A549 (cell line): ENCODE measurements at regions not wholly inside any gene's neighbourhood (a gene's known extent, or its start where the extent isn't known, plus 50 kb on each side); places are given as distances from the start of the nearest gene placed in this dataset.

ENCODE experiments used
- ATAC-seq, 2 experiments: fragments of 200-7000 bp in 1 of 2; fragments of >200 bp in 1 of 2; cut with Nextera tagmentation in 1 of 2; cut with Tn5 transposase in 1 of 2; 3 replicates each; pipeline versions ENCODE4 v1.8.0 to v1.9.1; 2018 to 2020; ENCODE audit warnings: mild to moderate bottlenecking in 1 of 2, moderate library complexity in 1 of 2
- CTCF ChIA-PET: fragments of 300-600 bp; sonication (Branson Sonifier 250); formaldehyde crosslinking; extraction: SDS; loops from one replicate; lab custom pipeline; 2021; ENCODE audit warnings: antibody characterized with exemption, inconsistent platforms; lab: Yijun Ruan, JAX
- POLR2A ChIA-PET: fragments of 350-600 bp; formaldehyde crosslinking; extraction: SDS; loops from one replicate; lab custom pipeline; 2021; ENCODE audit warnings: antibody characterized with exemption, inconsistent platforms; lab: Yijun Ruan, JAX
- DNase-seq, 2 experiments: peaks; one replicate each; pipeline versions ENCODE4 v3.0.0 to v3.0.0-alpha.2; 2011 to 2016; ENCODE audit warnings: low read depth in 1 of 2, low spot score in 1 of 2
- FAIRE-seq: peaks from 2 replicates; lab custom pipeline; 2011; peaks lifted over from hg19 to GRCh38; lab: Jason Lieb, UNC
- H3K27ac ChIP-seq, 2 experiments: fragments of >200 bp; sonication (Bioruptor Twin); formaldehyde crosslinking; 3 replicates each; pipeline ENCODE4 v1.5.1; 2016 to 2017
- H3K4me1 ChIP-seq: fragments of >200 bp; sonication (Bioruptor Twin); formaldehyde crosslinking; 3 replicates; pipeline ENCODE4 v1.6.1; 2016
- H3K4me2 ChIP-seq: fragments of >200 bp; sonication (Bioruptor Twin); formaldehyde crosslinking; 3 replicates; pipeline ENCODE4 v1.6.1; 2016
- H3K4me3 ChIP-seq: fragments of >200 bp; sonication (Bioruptor Twin); formaldehyde crosslinking; 3 replicates; pipeline ENCODE4 v1.5.1; 2016
- H3K9me3 ChIP-seq: fragments of >200 bp; sonication (Bioruptor Twin); formaldehyde crosslinking; 3 replicates; pipeline ENCODE4 v1.6.1; 2016
- CBX8 ChIP-seq: fragments of 200-600 bp; sonication (generic); IDR thresholded peaks from 2 replicates; pipeline ENCODE4 v1.6.1; 2016
- CHD2 ChIP-seq: fragments of 150-350 bp; IDR thresholded peaks from 2 replicates; pipeline ENCODE4 v1.6.1; 2014; ENCODE audit warnings: low read length; ENCODE audit not compliant: partially characterized antibody
- EHMT2 ChIP-seq: fragments of 200-600 bp; sonication (generic); IDR thresholded peaks from 2 replicates; pipeline ENCODE4 v1.6.1; 2016; ENCODE audit warnings: antibody characterized with exemption, low read depth, mild to moderate bottlenecking, moderate library complexity
- FOXS1 ChIP-seq: fragments of 250-450 bp; sonication (Bioruptor Pico); IDR thresholded peaks from 2 replicates; pipeline ENCODE4 v1.5.0; 2020; ENCODE audit warnings: mild to moderate bottlenecking, moderate library complexity
- GATA3 ChIP-seq: IDR thresholded peaks from 2 replicates; pipeline ENCODE4 v1.6.1; 2012; ENCODE audit warnings: borderline replicate concordance
- HDAC2 ChIP-seq: fragments of 200-600 bp; sonication (generic); IDR thresholded peaks from 2 replicates; pipeline ENCODE4 v1.6.1; 2016
- HOXA7 ChIP-seq: fragments of 250-450 bp; sonication (Bioruptor Pico); IDR thresholded peaks from 2 replicates; pipeline ENCODE4 v1.5.0; 2020; ENCODE audit warnings: mild to moderate bottlenecking, moderate library complexity
- HOXB13 ChIP-seq: fragments of 250-450 bp; sonication (Bioruptor Pico); IDR thresholded peaks from 2 replicates; pipeline ENCODE4 v1.5.0; 2020; ENCODE audit warnings: low read depth, mild to moderate bottlenecking, moderate library complexity
- HOXB5 ChIP-seq: fragments of 250-450 bp; sonication (Bioruptor Pico); IDR thresholded peaks from 2 replicates; pipeline ENCODE4 v1.5.0; 2020; ENCODE audit warnings: mild to moderate bottlenecking, moderate library complexity
- JUN ChIP-seq, 2 experiments: fragments of >200 bp; sonication (Bioruptor Twin); formaldehyde crosslinking; IDR thresholded peaks; 2 replicates in 1 of 2; 3 replicates in 1 of 2; pipeline ENCODE4 v1.6.1; 2016 to 2017
- KDM5A ChIP-seq: fragments of 200-600 bp; sonication (generic); IDR thresholded peaks from 2 replicates; pipeline ENCODE4 v1.6.1; 2016; ENCODE audit warnings: antibody characterized with exemption, mild to moderate bottlenecking
- MAZ ChIP-seq: fragments of 150-350 bp; IDR thresholded peaks from 2 replicates; pipeline ENCODE4 v1.6.1; 2014; ENCODE audit warnings: antibody characterized with exemption, low read depth, low read length, borderline replicate concordance
- NFE2L2 ChIP-seq: fragments of 150-350 bp; conservative IDR thresholded peaks from 2 replicates; pipeline ENCODE4 v1.6.1; 2014; ENCODE audit warnings: low read length
- NPAS2 ChIP-seq: fragments of 250-450 bp; sonication (Bioruptor Pico); IDR thresholded peaks from 2 replicates; pipeline ENCODE4 v1.8.0; 2022; ENCODE audit warnings: mild to moderate bottlenecking, moderate library complexity, borderline replicate concordance
- PHF8 ChIP-seq: fragments of 200-600 bp; sonication (generic); IDR thresholded peaks from 2 replicates; pipeline ENCODE4 v1.6.1; 2016; ENCODE audit warnings: low read depth, mild to moderate bottlenecking, antibody characterized with exemption, moderate library complexity, borderline replicate concordance
- POLR2AphosphoS2 ChIP-seq: conservative IDR thresholded peaks from 2 replicates; pipeline ENCODE4 v1.6.1; 2012; ENCODE audit warnings: low read length, improper control_type of control experiment, inconsistent platforms
- RAD21 ChIP-seq, 2 experiments: fragments of >200 bp in 1 of 2; sonication (Bioruptor Twin) in 1 of 2; formaldehyde crosslinking in 1 of 2; IDR thresholded peaks in 1 of 2; conservative IDR thresholded peaks in 1 of 2; 2 replicates in 1 of 2; 3 replicates in 1 of 2; pipeline ENCODE4 v1.6.1; 2012 to 2018; ENCODE audit warnings: inconsistent platforms in 1 of 2
- RARB ChIP-seq: fragments of 250-450 bp; sonication (Bioruptor Pico); IDR thresholded peaks from 2 replicates; pipeline ENCODE4 v1.8.0; 2021; ENCODE audit warnings: mild to moderate bottlenecking, moderate library complexity
- RNF2 ChIP-seq: fragments of 200-600 bp; sonication (generic); IDR thresholded peaks from 2 replicates; pipeline ENCODE4 v1.6.1; 2016; ENCODE audit warnings: low read depth, mild to moderate bottlenecking, antibody characterized with exemption, moderate library complexity, borderline replicate concordance
- SREBF2 ChIP-seq: fragments of 450-650 bp; IDR thresholded peaks from 2 replicates; pipeline ENCODE4 v1.6.1; 2014; ENCODE audit warnings: mild to moderate bottlenecking, moderate library complexity
- TP53 ChIP-seq: fragments of 250-450 bp; sonication (Bioruptor Pico); IDR thresholded peaks from 2 replicates; pipeline ENCODE4 v1.5.0; 2021; ENCODE audit warnings: mild to moderate bottlenecking, moderate library complexity
- ZC3H11A ChIP-seq: fragments of 450-650 bp; IDR thresholded peaks from 2 replicates; pipeline ENCODE4 v1.6.1; 2014; ENCODE audit warnings: antibody characterized with exemption, mild to moderate bottlenecking
- ZNF302 ChIP-seq: fragments of 250-450 bp; sonication (Bioruptor Pico); IDR thresholded peaks from 2 replicates; pipeline ENCODE4 v1.9.0; 2021; ENCODE audit warnings: inconsistent platforms, mild to moderate bottlenecking, moderate library complexity
- WGBS: methylation state at CpG from one replicate; pipeline ENCODE4 v1.1.6; 2017; ENCODE audit errors: missing lambda C conversion rate; 5-methylcytosine and 5-hydroxymethylcytosine counted together
- TF ChIP-seq, protein P1 (sequence below): IDR thresholded peaks from 2 replicates; pipeline ENCODE4 v1.6.1; 2012
- TF ChIP-seq, protein P2 (sequence below): fragments of >200 bp; sonication (Bioruptor Twin); formaldehyde crosslinking; IDR thresholded peaks from 2 replicates; pipeline ENCODE4 v1.6.1; 2016
- TF ChIP-seq, protein P3 (sequence below): fragments of 150-350 bp; IDR thresholded peaks from 2 replicates; pipeline ENCODE4 v1.6.1; 2014; ENCODE audit warnings: low read depth, mild to moderate bottlenecking, low read length
- TF ChIP-seq, protein P4 (sequence below): fragments of 250-450 bp; sonication (Bioruptor Pico); IDR thresholded peaks from 2 replicates; pipeline ENCODE4 v1.5.0; 2020; ENCODE audit warnings: low read depth, mild to moderate bottlenecking, moderate library complexity
- TF ChIP-seq, protein P5 (sequence below): fragments of >200 bp; sonication (Bioruptor Twin); formaldehyde crosslinking; IDR thresholded peaks from 3 replicates; pipeline ENCODE4 v1.6.1; 2016

DNA sequence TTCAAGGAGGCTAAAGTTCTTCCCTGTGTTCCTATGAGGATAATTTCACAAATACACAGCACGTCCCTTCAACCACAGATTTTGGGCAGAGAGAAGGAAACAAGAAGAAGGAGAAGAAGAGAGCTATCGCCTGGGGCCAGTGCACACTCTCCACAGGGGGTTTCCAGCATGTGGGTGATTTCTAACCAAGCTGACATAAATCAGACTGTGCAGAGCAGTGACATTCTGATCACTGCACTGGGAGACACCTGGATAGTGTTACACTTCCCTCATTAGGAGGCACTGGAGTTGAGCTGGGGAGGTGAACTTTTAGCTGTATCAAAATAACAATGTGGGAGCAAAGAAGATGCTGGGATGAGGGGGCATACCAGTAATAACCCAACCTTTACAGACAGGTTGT lies 71.8 kb upstream of the CENPW start:
- DNase-seq, result no peak
- TF ChIP-seq, protein P1, sequence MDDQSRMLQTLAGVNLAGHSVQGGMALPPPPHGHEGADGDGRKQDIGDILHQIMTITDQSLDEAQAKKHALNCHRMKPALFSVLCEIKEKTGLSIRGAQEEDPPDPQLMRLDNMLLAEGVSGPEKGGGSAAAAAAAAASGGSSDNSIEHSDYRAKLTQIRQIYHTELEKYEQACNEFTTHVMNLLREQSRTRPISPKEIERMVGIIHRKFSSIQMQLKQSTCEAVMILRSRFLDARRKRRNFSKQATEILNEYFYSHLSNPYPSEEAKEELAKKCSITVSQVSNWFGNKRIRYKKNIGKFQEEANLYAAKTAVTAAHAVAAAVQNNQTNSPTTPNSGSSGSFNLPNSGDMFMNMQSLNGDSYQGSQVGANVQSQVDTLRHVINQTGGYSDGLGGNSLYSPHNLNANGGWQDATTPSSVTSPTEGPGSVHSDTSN, result no peak
- no peak for TF ChIP-seq NPAS2
- no peak for TF ChIP-seq CBX8
- no peak for TF ChIP-seq JUN (IDR thresholded peaks at IDR 0.05)
- no peak for TF ChIP-seq HOXB13 (CRISPR knock-in tag)
- no peak for TF ChIP-seq RNF2
- no peak for TF ChIP-seq TP53 (CRISPR knock-in tag)
- TF ChIP-seq KDM5A, result no peak
- no peak for TF ChIP-seq RARB (CRISPR knock-in tag)
- TF ChIP-seq, all 56 proteins: peak for 0
- ChIA-PET CTCF (interaction anchor here (0.8 kb wide), 1 partner anchor 9 kb away, joined by 3 read pairs; no protein-coding TSS in a partner anchor), POLR2A (no interaction called here)
- ATAC-seq (no peak), FAIRE-seq (no peak)
- H3K9me3 ChIP-seq, result no peaks in the 10 kb centered on the region
- H3K4me2 ChIP-seq, result no peak overlapping the region
- H3K4me1 ChIP-seq, result no peaks in the 10 kb centered on the region
- H3K4me3 ChIP-seq, result no peak overlapping the region
- WGBS, result 69% methylated on average over 2 of the region's 2 CpGs
- H3K27ac ChIP-seq, result no peak overlapping the region

DNA sequence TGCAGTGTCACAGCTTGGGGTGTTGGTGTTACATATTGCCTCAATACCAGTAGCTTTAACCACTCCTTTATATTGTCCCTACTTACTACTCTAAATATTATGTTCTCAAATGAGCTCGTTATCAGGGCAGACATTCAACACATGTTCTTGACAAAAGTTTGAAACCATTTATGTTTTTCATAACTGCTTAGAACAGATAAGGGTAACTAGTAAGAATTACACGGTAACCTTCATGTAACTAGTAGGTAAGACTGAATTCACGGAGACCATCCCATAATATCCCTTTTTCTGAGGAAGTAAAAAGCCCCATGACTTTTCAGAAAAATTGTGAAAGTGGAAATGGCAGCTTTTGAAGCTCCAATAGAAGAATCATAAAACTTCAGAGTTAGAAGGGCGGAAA lies 59.6 kb upstream of the CENPW start:
- no peak overlapping the region for H3K4me3 ChIP-seq
- no peaks in the 10 kb centered on the region for H3K9me3 ChIP-seq
- 65% methylated on average over 4 of the region's 4 CpGs for WGBS
- FAIRE-seq (no peak), ATAC-seq (no peak), DNase-seq (no peak)
- no peak overlapping the region for H3K4me2 ChIP-seq
- no peak overlapping the region for H3K27ac ChIP-seq
- TF ChIP-seq HOXA7 (CRISPR knock-in tag), result no peak
- no peak for TF ChIP-seq EHMT2
- TF ChIP-seq MAZ, result no peak
- TF ChIP-seq CHD2, result no peak
- TF ChIP-seq PHF8, result no peak
- TF ChIP-seq, protein P2, sequence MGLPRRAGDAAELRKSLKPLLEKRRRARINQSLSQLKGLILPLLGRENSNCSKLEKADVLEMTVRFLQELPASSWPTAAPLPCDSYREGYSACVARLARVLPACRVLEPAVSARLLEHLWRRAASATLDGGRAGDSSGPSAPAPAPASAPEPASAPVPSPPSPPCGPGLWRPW, result no peak
- TF ChIP-seq, protein P3, sequence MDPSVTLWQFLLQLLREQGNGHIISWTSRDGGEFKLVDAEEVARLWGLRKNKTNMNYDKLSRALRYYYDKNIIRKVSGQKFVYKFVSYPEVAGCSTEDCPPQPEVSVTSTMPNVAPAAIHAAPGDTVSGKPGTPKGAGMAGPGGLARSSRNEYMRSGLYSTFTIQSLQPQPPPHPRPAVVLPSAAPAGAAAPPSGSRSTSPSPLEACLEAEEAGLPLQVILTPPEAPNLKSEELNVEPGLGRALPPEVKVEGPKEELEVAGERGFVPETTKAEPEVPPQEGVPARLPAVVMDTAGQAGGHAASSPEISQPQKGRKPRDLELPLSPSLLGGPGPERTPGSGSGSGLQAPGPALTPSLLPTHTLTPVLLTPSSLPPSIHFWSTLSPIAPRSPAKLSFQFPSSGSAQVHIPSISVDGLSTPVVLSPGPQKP, result no peak
- TF ChIP-seq, protein P4, sequence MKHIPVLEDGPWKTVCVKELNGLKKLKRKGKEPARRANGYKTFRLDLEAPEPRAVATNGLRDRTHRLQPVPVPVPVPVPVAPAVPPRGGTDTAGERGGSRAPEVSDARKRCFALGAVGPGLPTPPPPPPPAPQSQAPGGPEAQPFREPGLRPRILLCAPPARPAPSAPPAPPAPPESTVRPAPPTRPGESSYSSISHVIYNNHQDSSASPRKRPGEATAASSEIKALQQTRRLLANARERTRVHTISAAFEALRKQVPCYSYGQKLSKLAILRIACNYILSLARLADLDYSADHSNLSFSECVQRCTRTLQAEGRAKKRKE, result no peak
- TF ChIP-seq ZC3H11A, result no peak
- TF ChIP-seq ZNF302 (CRISPR knock-in tag), result no peak
- no peak for TF ChIP-seq FOXS1 (CRISPR knock-in tag)
- no peak for TF ChIP-seq SREBF2
- no peak for TF ChIP-seq HOXB5 (CRISPR knock-in tag)
- no peak for TF ChIP-seq RAD21 (conservative IDR thresholded peaks at IDR 0.05 in 1 of 2, IDR thresholded peaks at IDR 0.05 in 1 of 2)
- no peak for TF ChIP-seq HDAC2
- TF ChIP-seq CBX8, result no peak
- no peak for TF ChIP-seq NFE2L2
- TF ChIP-seq GATA3, result no peak
- TF ChIP-seq, protein P5, sequence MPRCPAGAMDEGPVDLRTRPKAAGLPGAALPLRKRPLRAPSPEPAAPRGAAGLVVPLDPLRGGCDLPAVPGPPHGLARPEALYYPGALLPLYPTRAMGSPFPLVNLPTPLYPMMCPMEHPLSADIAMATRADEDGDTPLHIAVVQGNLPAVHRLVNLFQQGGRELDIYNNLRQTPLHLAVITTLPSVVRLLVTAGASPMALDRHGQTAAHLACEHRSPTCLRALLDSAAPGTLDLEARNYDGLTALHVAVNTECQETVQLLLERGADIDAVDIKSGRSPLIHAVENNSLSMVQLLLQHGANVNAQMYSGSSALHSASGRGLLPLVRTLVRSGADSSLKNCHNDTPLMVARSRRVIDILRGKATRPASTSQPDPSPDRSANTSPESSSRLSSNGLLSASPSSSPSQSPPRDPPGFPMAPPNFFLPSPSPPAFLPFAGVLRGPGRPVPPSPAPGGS, result no peak
- TF ChIP-seq POLR2AphosphoS2, result no peak
- CTCF ChIA-PET, result no interaction called here
- POLR2A ChIA-PET, result interaction anchor here (0.6 kb wide), 1 partner anchor 561 kb away, joined by 3 read pairs; no protein-coding TSS in a partner anchor
- H3K4me1 ChIP-seq, result no peaks in the 10 kb centered on the region
